Peyer's patch (tissue), 4 donors: ENCODE measurements at regions not wholly inside any gene's neighbourhood (a gene's known extent, or its start where the extent isn't known, plus 50 kb on each side); places are given as distances from the start of the nearest gene placed in this dataset.
"Not testable (repeated sequence)": the region's sequence is repeated elsewhere in the genome, so short reads cannot be mapped to it uniquely, and the experiment has no call there.

ENCODE experiments used
- POLR2A ChIP-seq, 2 donors: fragments of 450-650 bp; IDR thresholded peaks; one replicate each; pipeline ENCODE4 v1.5.1; 2017; ENCODE audit warnings: antibody characterized with exemption in 2 of 2, mild to moderate bottlenecking in 2 of 2, moderate library complexity in 2 of 2
- TF ChIP-seq, protein P1 (sequence below), 6 experiments: fragments of 450-650 bp in 4 of 6; fragments of 200-600 bp in 2 of 6; sonication (generic) in 1 of 6; IDR thresholded peaks; one replicate each; pipeline ENCODE4 v1.5.1; 2017 to 2019; ENCODE audit warnings: antibody characterized with exemption in 6 of 6, mild to moderate bottlenecking in 3 of 6, moderate library complexity in 1 of 6

DNA sequence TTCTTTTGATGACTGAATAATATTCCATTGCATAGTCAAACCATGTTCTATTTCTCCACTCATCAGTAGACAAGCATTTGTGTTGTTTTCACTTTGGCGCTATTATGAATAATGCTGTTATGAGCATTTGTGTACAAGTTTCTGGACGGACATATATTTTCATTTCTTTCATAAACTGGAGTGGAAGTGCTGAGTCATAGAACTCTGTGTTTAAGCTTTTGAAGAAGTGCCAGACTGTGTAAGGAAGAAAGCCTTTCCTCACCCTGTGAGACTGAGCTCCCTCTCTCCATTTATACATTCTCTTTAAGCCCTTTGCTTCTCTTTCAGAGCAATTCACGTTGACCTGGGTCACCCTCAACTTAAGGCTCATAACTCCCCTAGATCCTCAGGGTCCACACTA, 169.5 kb downstream of the OTOP1 start:
- TF ChIP-seq, protein P1, sequence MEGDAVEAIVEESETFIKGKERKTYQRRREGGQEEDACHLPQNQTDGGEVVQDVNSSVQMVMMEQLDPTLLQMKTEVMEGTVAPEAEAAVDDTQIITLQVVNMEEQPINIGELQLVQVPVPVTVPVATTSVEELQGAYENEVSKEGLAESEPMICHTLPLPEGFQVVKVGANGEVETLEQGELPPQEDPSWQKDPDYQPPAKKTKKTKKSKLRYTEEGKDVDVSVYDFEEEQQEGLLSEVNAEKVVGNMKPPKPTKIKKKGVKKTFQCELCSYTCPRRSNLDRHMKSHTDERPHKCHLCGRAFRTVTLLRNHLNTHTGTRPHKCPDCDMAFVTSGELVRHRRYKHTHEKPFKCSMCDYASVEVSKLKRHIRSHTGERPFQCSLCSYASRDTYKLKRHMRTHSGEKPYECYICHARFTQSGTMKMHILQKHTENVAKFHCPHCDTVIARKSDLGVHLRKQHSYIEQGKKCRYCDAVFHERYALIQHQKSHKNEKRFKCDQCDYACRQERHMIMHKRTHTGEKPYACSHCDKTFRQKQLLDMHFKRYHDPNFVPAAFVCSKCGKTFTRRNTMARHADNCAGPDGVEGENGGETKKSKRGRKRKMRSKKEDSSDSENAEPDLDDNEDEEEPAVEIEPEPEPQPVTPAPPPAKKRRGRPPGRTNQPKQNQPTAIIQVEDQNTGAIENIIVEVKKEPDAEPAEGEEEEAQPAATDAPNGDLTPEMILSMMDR (IDR thresholded peaks at IDR 0.05), result not testable (repeated sequence)
- not testable (repeated sequence) for TF ChIP-seq POLR2A (IDR thresholded peaks at IDR 0.05)
